Mucosa of descending colon (tissue), 3 donors: ENCODE measurements at regions not wholly inside any gene's neighbourhood (a gene's known extent, or its start where the extent isn't known, plus 50 kb on each side); places are given as distances from the start of the nearest gene placed in this dataset.

Experiments used
- ATAC-seq: fragments of 200-7000 bp; cut with Tn5 transposase; one replicate; pipeline ENCODE4 v1.9.1; 2020; ENCODE audit warnings: mild to moderate bottlenecking, moderate library complexity
- DNase-seq, 3 donors: peaks; one replicate each; pipeline ENCODE4 v3.0.0-alpha.2; 2020
- H3K36me3 ChIP-seq: fragments of 200-600 bp; one replicate; pipeline ENCODE4 v1.8.0; 2021; ENCODE audit warnings: low read depth, mild to moderate bottlenecking
- H3K4me1 ChIP-seq: fragments of 200-600 bp; one replicate; pipeline ENCODE4 v1.8.0; 2021; ENCODE audit warnings: low read depth, mild to moderate bottlenecking
- H3K4me3 ChIP-seq: fragments of 200-600 bp; one replicate; pipeline ENCODE4 v1.8.0; 2021; ENCODE audit warnings: mild to moderate bottlenecking
- H3K9me3 ChIP-seq: fragments of 200-600 bp; one replicate; pipeline ENCODE4 v1.8.0; 2021; ENCODE audit warnings: mild to moderate bottlenecking
- intact Hi-C, 2 donors: fragments of 100-400 bp; cut with DNase I in 1 of 2; cut with micrococcal nuclease in 1 of 2; formaldehyde crosslinking; loops; one replicate each; pipeline versions ENCODE4 v1.11.0 to v1.11.1; 2022; cut with DNase I, micrococcal nuclease
- TF ChIP-seq, protein P1 (sequence below): fragments of 200-600 bp; IDR thresholded peaks from one replicate; pipeline ENCODE4 v1.8.0; 2022; ENCODE audit warnings: antibody characterized with exemption, mild to moderate bottlenecking
- donor health status: DM: no; HTN: no; CAD: no; lungs with moderate emphysema.
- donor health status: DM: no; HTN: no; CAD: no.
- donor health status: DM: no; HTN: yes; CAD: no.

DNA sequence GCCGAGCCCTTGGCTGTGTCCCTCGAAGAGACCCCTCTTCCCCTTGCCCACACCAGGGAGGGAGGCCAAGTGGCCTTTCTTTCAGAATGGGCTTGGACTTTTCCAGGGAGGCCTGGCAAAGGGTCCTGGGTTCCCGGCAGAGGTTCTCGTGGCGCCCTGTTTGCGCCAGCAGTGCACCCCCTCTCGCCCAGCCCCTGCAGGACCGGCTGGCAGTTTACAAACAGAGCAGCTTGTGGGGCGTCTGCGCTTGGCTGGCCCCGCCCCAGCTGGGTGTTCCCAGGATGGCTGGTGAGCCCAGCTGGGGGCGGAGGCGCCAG, 137.8 kb upstream of the CIBAR2 start:
- no peaks in the 10 kb centered on the region for H3K36me3 ChIP-seq
- H3K4me1 ChIP-seq = no peaks in the 10 kb centered on the region
- TF ChIP-seq, protein P1, sequence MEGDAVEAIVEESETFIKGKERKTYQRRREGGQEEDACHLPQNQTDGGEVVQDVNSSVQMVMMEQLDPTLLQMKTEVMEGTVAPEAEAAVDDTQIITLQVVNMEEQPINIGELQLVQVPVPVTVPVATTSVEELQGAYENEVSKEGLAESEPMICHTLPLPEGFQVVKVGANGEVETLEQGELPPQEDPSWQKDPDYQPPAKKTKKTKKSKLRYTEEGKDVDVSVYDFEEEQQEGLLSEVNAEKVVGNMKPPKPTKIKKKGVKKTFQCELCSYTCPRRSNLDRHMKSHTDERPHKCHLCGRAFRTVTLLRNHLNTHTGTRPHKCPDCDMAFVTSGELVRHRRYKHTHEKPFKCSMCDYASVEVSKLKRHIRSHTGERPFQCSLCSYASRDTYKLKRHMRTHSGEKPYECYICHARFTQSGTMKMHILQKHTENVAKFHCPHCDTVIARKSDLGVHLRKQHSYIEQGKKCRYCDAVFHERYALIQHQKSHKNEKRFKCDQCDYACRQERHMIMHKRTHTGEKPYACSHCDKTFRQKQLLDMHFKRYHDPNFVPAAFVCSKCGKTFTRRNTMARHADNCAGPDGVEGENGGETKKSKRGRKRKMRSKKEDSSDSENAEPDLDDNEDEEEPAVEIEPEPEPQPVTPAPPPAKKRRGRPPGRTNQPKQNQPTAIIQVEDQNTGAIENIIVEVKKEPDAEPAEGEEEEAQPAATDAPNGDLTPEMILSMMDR = no peak
- ATAC-seq (no peak), DNase-seq (no peak)
- no peak overlapping the region for H3K4me3 ChIP-seq
- no peaks in the 10 kb centered on the region for H3K9me3 ChIP-seq
- intact Hi-C loops = no loop called here

DNA sequence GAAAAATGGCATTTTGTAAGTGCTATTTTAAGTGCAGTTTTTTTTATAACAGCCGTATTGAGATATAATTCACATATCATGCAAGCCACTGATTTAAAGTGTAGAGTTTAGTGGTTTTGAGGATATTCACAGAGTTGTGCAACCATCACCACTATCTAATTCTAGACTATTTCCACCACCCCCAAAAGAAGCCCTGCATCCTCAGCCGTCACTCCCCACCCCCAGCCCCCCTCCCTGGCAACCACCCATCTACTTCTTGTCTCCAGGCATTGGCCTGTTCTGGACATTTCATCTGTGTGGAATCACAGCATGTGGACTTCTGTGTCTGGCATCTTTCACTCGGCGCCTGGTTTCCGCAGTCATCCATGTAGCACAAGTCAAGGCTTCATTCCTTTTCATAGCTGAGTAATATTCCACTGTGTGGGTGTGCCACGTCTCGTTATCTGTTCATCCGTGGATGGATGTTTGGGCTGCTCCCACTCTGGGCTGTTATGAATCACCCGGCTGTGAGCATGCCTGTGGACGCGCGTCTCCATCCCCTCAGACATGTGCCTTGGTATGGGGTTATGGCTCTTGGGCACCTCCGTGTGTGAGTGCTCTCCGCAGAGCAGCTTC, 138.4 kb upstream of the CIBAR2 start:
- intact Hi-C loops = no loop called here
- ATAC-seq (no peak), DNase-seq (no peak)
- no peaks in the 10 kb centered on the region for H3K36me3 ChIP-seq
- H3K4me1 ChIP-seq = no peaks in the 10 kb centered on the region
- TF ChIP-seq, protein P1 = no peak
- H3K4me3 ChIP-seq = no peak overlapping the region
- H3K9me3 ChIP-seq = no peaks in the 10 kb centered on the region

DNA sequence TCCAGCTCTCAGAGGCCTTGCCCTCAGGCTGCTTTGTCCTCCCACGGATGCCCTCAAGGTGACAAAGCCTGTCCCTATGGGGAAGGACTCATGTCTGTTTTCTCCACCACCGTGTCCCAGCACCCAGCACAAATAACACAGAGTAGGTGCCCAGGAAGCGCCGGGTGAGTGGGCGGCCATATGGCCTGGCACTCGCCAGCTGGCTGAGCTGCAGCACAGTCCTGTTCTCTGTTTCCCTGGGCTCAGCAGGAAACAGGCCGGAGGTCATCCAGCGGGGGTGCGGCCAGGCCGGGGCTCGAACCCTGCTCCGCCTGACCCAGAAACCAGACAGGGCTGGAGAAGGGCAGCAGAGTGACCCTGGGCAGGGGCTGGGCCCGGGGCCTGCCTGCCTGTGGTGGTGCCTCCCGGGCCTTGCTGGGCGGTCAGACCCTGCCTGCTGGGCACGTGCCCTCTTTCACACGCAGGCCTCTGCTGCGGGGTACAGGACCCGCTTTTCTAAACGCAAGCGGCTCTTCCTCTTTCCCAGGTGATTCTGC, 139.0 kb upstream of the CIBAR2 start:
- DNase-seq (no peak), ATAC-seq (no peak)
- Histone ChIP-seq H3K4me1 (no peaks in the 10 kb centered on the region), H3K9me3 (no peaks in the 10 kb centered on the region), H3K36me3 (no peaks in the 10 kb centered on the region), H3K4me3 (no peak overlapping the region)
- intact Hi-C loops = no loop called here
- TF ChIP-seq, protein P1 = no peak

DNA sequence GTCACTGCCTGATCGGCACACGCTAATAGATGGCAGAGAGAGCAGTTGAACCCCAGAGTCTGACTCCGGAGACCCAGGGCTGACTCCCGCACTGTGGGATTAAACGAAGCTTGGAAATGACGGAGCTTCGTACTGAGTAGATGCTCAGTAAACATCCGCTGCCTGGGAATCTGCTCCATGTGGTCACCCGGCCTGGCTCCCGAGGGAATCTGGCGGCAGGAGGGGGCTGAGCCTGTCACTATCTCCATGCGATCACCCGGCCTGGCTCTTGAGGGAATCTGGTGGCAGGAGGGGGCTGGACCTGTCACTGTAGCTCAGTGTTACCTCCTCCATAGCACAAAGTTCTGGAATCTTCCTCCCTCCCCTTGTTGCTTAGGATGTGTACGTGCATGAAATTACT, 139.7 kb upstream of the CIBAR2 start:
- Histone ChIP-seq H3K36me3 (no peaks in the 10 kb centered on the region), H3K9me3 (no peaks in the 10 kb centered on the region), H3K4me3 (no peak overlapping the region), H3K4me1 (no peaks in the 10 kb centered on the region)
- ATAC-seq (no peak), DNase-seq (no peak)
- intact Hi-C loops = no loop called here
- TF ChIP-seq, protein P1 = no peak

DNA sequence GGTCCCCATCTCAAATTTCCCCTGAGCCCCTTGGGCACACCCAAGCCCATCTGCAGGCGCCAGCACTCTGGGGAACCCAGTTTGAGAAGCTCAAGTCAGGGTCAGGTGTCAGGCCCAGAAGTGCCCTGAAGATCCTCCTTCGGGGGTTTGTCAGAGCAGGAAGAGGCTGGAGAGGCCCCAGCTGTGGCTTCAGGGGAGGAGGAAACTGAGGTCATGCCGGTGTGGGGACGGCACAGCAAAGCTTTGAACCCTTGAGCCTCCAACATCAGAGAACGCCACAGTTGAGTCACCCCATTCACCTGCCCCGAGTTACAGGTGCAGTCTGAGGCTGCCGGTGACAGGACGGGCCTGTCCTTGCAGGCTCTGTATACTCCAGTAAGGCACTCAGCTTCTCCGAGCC, 140.2 kb upstream of the CIBAR2 start:
- ATAC-seq (no peak), DNase-seq (no peak)
- H3K4me1 ChIP-seq = no peaks in the 10 kb centered on the region
- intact Hi-C loops = no loop called here
- no peaks in the 10 kb centered on the region for H3K36me3 ChIP-seq
- H3K9me3 ChIP-seq = no peaks in the 10 kb centered on the region
- no peak overlapping the region for H3K4me3 ChIP-seq
- TF ChIP-seq, protein P1 = no peak
